HL-60 (cell line): ENCODE measurements at regions not wholly inside any gene's neighbourhood (a gene's known extent, or its start where the extent isn't known, plus 50 kb on each side); places are given as distances from the start of the nearest gene placed in this dataset.

ENCODE experiments used
- CTCF ChIP-seq: IDR thresholded peaks from one replicate; pipeline ENCODE4 v1.5.1; 2011; ENCODE audit warnings: low read length, control low read depth, inconsistent platforms; ENCODE audit not compliant: insufficient read depth
- GABPA ChIP-seq: IDR thresholded peaks from 2 replicates; pipeline ENCODE4 v1.6.1; 2012; ENCODE audit warnings: low read depth

DNA sequence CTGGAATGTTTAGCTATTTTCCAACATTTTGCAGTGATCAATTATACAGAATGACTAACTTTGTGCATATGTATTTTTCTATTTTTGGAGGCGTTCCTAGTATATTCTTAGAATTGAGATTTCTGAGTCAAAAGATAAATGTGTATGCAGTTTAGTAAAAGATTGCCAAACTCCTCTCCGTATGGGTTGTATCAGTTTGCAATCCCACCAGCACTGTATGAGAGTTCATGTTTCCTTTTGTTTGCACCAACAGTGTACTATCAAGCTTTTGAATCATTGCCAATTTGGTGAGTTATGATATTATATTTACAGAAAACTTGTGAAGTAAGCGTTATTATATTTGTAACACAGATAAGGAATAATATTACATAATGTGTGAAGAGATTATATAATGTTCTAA, 658.7 kb downstream of the JRKL start:
- TF ChIP-seq CTCF (no peak), GABPA (no peak)
